ENCODE measurements at regions not wholly inside any gene's neighbourhood (a gene's known extent, or its start where the extent isn't known, plus 50 kb on each side); places are given as distances from the start of the nearest gene placed in this dataset.

DNA sequence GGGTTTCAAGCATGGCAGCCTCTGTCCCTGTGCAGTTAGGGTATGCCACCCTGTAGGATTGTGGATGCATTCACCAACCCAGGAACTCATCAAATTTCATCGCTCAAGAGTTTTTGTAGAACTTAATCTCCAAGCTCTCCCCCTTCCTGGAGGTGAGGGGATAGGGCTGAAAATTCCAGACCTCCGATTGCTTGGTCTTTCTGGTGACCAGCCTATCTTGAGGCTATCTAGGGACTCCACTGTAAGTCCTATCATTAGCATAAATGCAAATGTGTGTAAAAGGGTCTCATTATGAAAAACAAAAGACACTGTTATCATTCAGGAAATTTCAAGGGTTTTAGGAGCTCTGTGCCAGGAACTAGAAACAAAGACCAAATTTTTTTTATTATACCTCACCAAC is 244.0 kb downstream of the DUSP6 start:
- TF ChIP-seq CTCF (conservative IDR thresholded peaks at IDR 0.05; ENCODE audit: low read length) (no peak), EZH2phosphoT487 (IDR thresholded peaks at IDR 0.05; ENCODE audit: borderline replicate concordance, low read depth, low read length) (no peak)
